ENCODE measurements at regions not wholly inside any gene's neighbourhood (a gene's known extent, or its start where the extent isn't known, plus 50 kb on each side); places are given as distances from the start of the nearest gene placed in this dataset.

GRCh38 chr5:115686051-115686737, 60.4 kb upstream of the TMED7 start:
- H2AFZ ChIP-seq (ENCODE audit: low read length), result no peak overlapping the region
- H4K20me1 ChIP-seq (ENCODE audit: insufficient read depth, low read length), result no peaks in the 10 kb centered on the region
- no TSS peak for BruUV-seq (replicated peaks)
- intact Hi-C loops (cut with micrococcal nuclease; ENCODE audit: unreplicated experiment), result no loop called here
- POLR2A ChIA-PET, result interaction anchor here (0.7 kb wide), 1 partner anchor 652 kb away, joined by 3 read pairs; no protein-coding TSS in a partner anchor
- H3K27ac ChIP-seq (ENCODE audit: low read depth, low read length, poor library complexity, severe bottlenecking), result no peak overlapping the region
- H3K9me3 ChIP-seq (ENCODE audit: low read length), result no peaks in the 10 kb centered on the region
- no peak overlapping the region for H3K4me3 ChIP-seq (ENCODE audit: low read depth, low read length, poor library complexity, severe bottlenecking)
- no peak overlapping the region for H3K4me2 ChIP-seq (ENCODE audit: low read length)
- no peaks in the 10 kb centered on the region for H3K9me2 ChIP-seq (ENCODE audit: insufficient read depth, low read length)
- H3K4me1 ChIP-seq (ENCODE audit: insufficient read depth, low read length, poor library complexity, severe bottlenecking), result no peaks in the 10 kb centered on the region
- no peaks in the 10 kb centered on the region for H3K79me2 ChIP-seq (ENCODE audit: insufficient read depth, low read depth, low read length)
- no peaks in the 10 kb centered on the region for H3K36me3 ChIP-seq (ENCODE audit: insufficient read depth, low read length)
- DNase-seq (ENCODE audit: low spot score), result no peak
- CTCF ChIA-PET (ENCODE audit: unreplicated experiment), result no interaction called here
- TF ChIP-seq EZH2phosphoT487 (IDR thresholded peaks at IDR 0.05; ENCODE audit: borderline replicate concordance, low read depth, low read length) (no peak), CTCF (conservative IDR thresholded peaks at IDR 0.05; ENCODE audit: low read length) (no peak)

- no TSS peak for BruUV-seq (replicated peaks)
- POLR2A ChIA-PET, result no interaction called here
These were observed 59.7 kb upstream of the TMED7 start for GRCh38 chr5:115685490-115685889.

More at GRCh38 chr5:115685490-115685889, 59.7 kb upstream of the TMED7 start:
- Histone ChIP-seq H3K27ac (ENCODE audit: low read depth, low read length, poor library complexity, severe bottlenecking) (no peak overlapping the region), H4K20me1 (ENCODE audit: insufficient read depth, low read length) (no peaks in the 10 kb centered on the region), H3K36me3 (ENCODE audit: insufficient read depth, low read length) (no peaks in the 10 kb centered on the region), H3K79me2 (ENCODE audit: insufficient read depth, low read depth, low read length) (no peaks in the 10 kb centered on the region), H3K9me3 (ENCODE audit: low read length) (no peaks in the 10 kb centered on the region), H3K4me3 (ENCODE audit: low read depth, low read length, poor library complexity, severe bottlenecking) (no peak overlapping the region), H3K4me1 (ENCODE audit: insufficient read depth, low read length, poor library complexity, severe bottlenecking) (no peaks in the 10 kb centered on the region), H2AFZ (ENCODE audit: low read length) (no peak overlapping the region), H3K4me2 (ENCODE audit: low read length) (no peak overlapping the region), H3K9me2 (ENCODE audit: insufficient read depth, low read length) (no peaks in the 10 kb centered on the region)
- no peak for DNase-seq (ENCODE audit: low spot score)
- CTCF ChIA-PET (ENCODE audit: unreplicated experiment), result no interaction called here
- intact Hi-C loops (cut with micrococcal nuclease; ENCODE audit: unreplicated experiment), result no loop called here
- no peak for TF ChIP-seq CTCF (conservative IDR thresholded peaks at IDR 0.05; ENCODE audit: low read length)
- no peak for TF ChIP-seq EZH2phosphoT487 (IDR thresholded peaks at IDR 0.05; ENCODE audit: borderline replicate concordance, low read depth, low read length)
